Stimulated activated CD4-positive, alpha-beta T cell treated with anti-CD3 and anti-CD28 coated beads, TNF-alpha, amount 100 ng/mL, for 24 hours (primary cell): ENCODE measurements at regions not wholly inside any gene's neighbourhood (a gene's known extent, or its start where the extent isn't known, plus 50 kb on each side); places are given as distances from the start of the nearest gene placed in this dataset.
"Not testable (repeated sequence)": the region's sequence is repeated elsewhere in the genome, so short reads cannot be mapped to it uniquely, and the experiment has no call there.

Source experiments
- DNase-seq, 3 experiments: peaks; one replicate each; pipeline ENCODE4 v3.0.0-alpha.2; 2020; ENCODE audit warnings: low read depth in 3 of 3

GRCh38 chr21:27571706-27572105, 604.8 kb upstream of the ADAMTS5 start:
- DNase-seq: no peak

- no peak for DNase-seq
These were observed 603.5 kb upstream of the ADAMTS5 start for GRCh38 chr21:27570306-27570868.

- no peak for DNase-seq
These were observed 602.9 kb upstream of the ADAMTS5 start for GRCh38 chr21:27569831-27570230.

- no peak for DNase-seq
These were observed 602.2 kb upstream of the ADAMTS5 start for GRCh38 chr21:27569091-27569490.

- no peak for DNase-seq
These were observed 600.5 kb upstream of the ADAMTS5 start for GRCh38 chr21:27567381-27567780.

- no peak for DNase-seq
These were observed 599.6 kb upstream of the ADAMTS5 start for GRCh38 chr21:27566521-27566920.

- DNase-seq: no peak
These were observed 598.5 kb upstream of the ADAMTS5 start for GRCh38 chr21:27565364-27565763.

- no peak for DNase-seq
These were observed 597.9 kb upstream of the ADAMTS5 start for GRCh38 chr21:27564684-27565301.

- DNase-seq: no peak
These were observed 595.4 kb upstream of the ADAMTS5 start for GRCh38 chr21:27562303-27562702.

- DNase-seq: no peak
These were observed 594.2 kb upstream of the ADAMTS5 start for GRCh38 chr21:27561116-27561515.

- no peak for DNase-seq
These were observed 590.5 kb upstream of the ADAMTS5 start for GRCh38 chr21:27557356-27557755.

GRCh38 chr21:27555996-27556395, 589.1 kb upstream of the ADAMTS5 start:
- DNase-seq: no peak

- DNase-seq: no peak
These were observed 583.4 kb upstream of the ADAMTS5 start for GRCh38 chr21:27550287-27550686.

GRCh38 chr21:27548486-27548885, 581.6 kb upstream of the ADAMTS5 start:
- no peak for DNase-seq

GRCh38 chr21:27545754-27546349, 579.0 kb upstream of the ADAMTS5 start:
- DNase-seq: no peak

- DNase-seq: not testable (repeated sequence)
These were observed 575.2 kb upstream of the ADAMTS5 start for GRCh38 chr21:27542126-27542525.

- DNase-seq: no peak
These were observed 569.4 kb upstream of the ADAMTS5 start for GRCh38 chr21:27536319-27536718.

GRCh38 chr21:27535188-27535587, 568.3 kb upstream of the ADAMTS5 start:
- no peak for DNase-seq

GRCh38 chr21:27534206-27534605, 567.3 kb upstream of the ADAMTS5 start:
- DNase-seq: no peak

- DNase-seq: no peak
These were observed 565.2 kb upstream of the ADAMTS5 start for GRCh38 chr21:27532076-27532475.

- DNase-seq: no peak
These were observed 561.8 kb upstream of the ADAMTS5 start for GRCh38 chr21:27528697-27529096.

GRCh38 chr21:27526451-27526850, 559.6 kb upstream of the ADAMTS5 start:
- no peak for DNase-seq

GRCh38 chr21:27525780-27526179, 558.9 kb upstream of the ADAMTS5 start:
- DNase-seq: no peak

GRCh38 chr21:27519361-27519760, 552.5 kb upstream of the ADAMTS5 start:
- DNase-seq: no peak
